Aorta (tissue), 5 donors: ENCODE measurements at regions not wholly inside any gene's neighbourhood (a gene's known extent, or its start where the extent isn't known, plus 50 kb on each side); places are given as distances from the start of the nearest gene placed in this dataset.
A peak's percentile ranks its signal among the peaks of the same experiment; 100 is the strongest.

Experiments used
- ATAC-seq: fragments of 200-7000 bp; cut with Tn5 transposase; one replicate; pipeline ENCODE4 v1.9.1; 2022; ENCODE audit warnings: moderate library complexity; ENCODE audit not compliant: low FRiP score
- DNase-seq, 2 donors: peaks; one replicate each; pipeline ENCODE4 v3.0.0-alpha.2; 2020
- H3K27ac ChIP-seq, 2 donors: one replicate each; pipeline ENCODE4 v1.5.1; 2013; ENCODE audit warnings: low read length in 2 of 2, mild to moderate bottlenecking in 2 of 2, moderate library complexity in 2 of 2, control low read depth in 1 of 2, inconsistent platforms in 1 of 2, low read depth in 1 of 2
- H3K27me3 ChIP-seq, 2 donors: one replicate each; pipeline ENCODE4 v1.6.1; 2013; ENCODE audit warnings: control low read depth in 1 of 2, low read length in 1 of 2, mild to moderate bottlenecking in 1 of 2, moderate library complexity in 1 of 2; ENCODE audit not compliant: insufficient read depth in 2 of 2, control insufficient read depth in 1 of 2
- H3K36me3 ChIP-seq, 2 donors: one replicate each; pipeline ENCODE4 v1.6.1; 2013; ENCODE audit warnings: control low read depth in 1 of 2, low read length in 1 of 2, mild to moderate bottlenecking in 1 of 2; ENCODE audit not compliant: insufficient read depth in 2 of 2, control insufficient read depth in 1 of 2
- H3K4me1 ChIP-seq, 2 donors: one replicate each; pipeline ENCODE4 v1.6.1; 2013; ENCODE audit warnings: low read length in 2 of 2, control low read depth in 1 of 2, mild to moderate bottlenecking in 1 of 2, moderate library complexity in 1 of 2; ENCODE audit not compliant: insufficient read depth in 2 of 2, control insufficient read depth in 1 of 2
- H3K4me3 ChIP-seq, 2 donors: one replicate each; pipeline ENCODE4 v1.5.1; 2013; ENCODE audit warnings: low read length in 2 of 2, control low read depth in 1 of 2, mild to moderate bottlenecking in 1 of 2
- H3K9me3 ChIP-seq: one replicate; pipeline ENCODE4 v1.6.1; 2013; ENCODE audit warnings: mild to moderate bottlenecking, low read length; ENCODE audit not compliant: control insufficient read depth
- WGBS, 2 donors: extraction: QIAGEN DNeasy Blood & Tissue Kit; methylation state at CpG; one replicate each; pipeline ENCODE4 v1.1.7; 2013; 5-methylcytosine and 5-hydroxymethylcytosine counted together
- intact Hi-C, 2 donors: fragments of 100-400 bp; cut with DNase I; formaldehyde crosslinking; loops; one replicate each; pipeline versions ENCODE4 v1.14.2 to v1.15.0; 2022
- donor health status: healthy with polysubstance abuse.
- donor health status: Bipolar disorder and iron deficiency.
- donor health status: DM: no; HTN: no; CAD: no.
- donor health status: DM: no; HTN: no; CAD: no.
- donor health status: DM: yes; HTN: yes; CAD: no.

GRCh38 chr10:104578671-104579070 is 62.4 kb upstream of the SORCS3 start:
- 82 to 83% methylated on average over 7 of the region's 7 CpGs for WGBS, 2 donors
- DNase-seq (no peak), ATAC-seq (no peak)
- H3K36me3 ChIP-seq, result no peaks in the 10 kb centered on the region
- no peaks in the 10 kb centered on the region for H3K9me3 ChIP-seq
- no peak overlapping the region for H3K27ac ChIP-seq
- no peaks in the 10 kb centered on the region for H3K4me1 ChIP-seq
- intact Hi-C loops, result no loop called here
- no peaks in the 10 kb centered on the region for H3K27me3 ChIP-seq
- no peak overlapping the region for H3K4me3 ChIP-seq

GRCh38 chr10:104579136-104579535 is 62.0 kb upstream of the SORCS3 start:
- no peak for ATAC-seq
- H3K4me3 ChIP-seq, result no peak overlapping the region
- WGBS, 2 donors, result 43% methylated on average over 6 of the region's 6 CpGs
- H3K9me3 ChIP-seq, result no peaks in the 10 kb centered on the region
- H3K27ac ChIP-seq, result no peak overlapping the region
- H3K36me3 ChIP-seq, result no peaks in the 10 kb centered on the region
- intact Hi-C loops, result no loop called here
- no peaks in the 10 kb centered on the region for H3K27me3 ChIP-seq
- no peaks in the 10 kb centered on the region for H3K4me1 ChIP-seq
- no peak for DNase-seq

- Histone ChIP-seq H3K27ac (no peak overlapping the region), H3K4me3 (no peak overlapping the region), H3K27me3 (no peaks in the 10 kb centered on the region), H3K4me1 (no peaks in the 10 kb centered on the region), H3K9me3 (no peaks in the 10 kb centered on the region), H3K36me3 (no peaks in the 10 kb centered on the region)
- intact Hi-C loops, result loop anchor here (1.0 to 2.0 kb wide), 2 partner anchors 174 kb away; no protein-coding TSS in a partner anchor
- ATAC-seq (no peak), DNase-seq (no peak)
- WGBS, 2 donors, result 65 to 67% methylated on average over 13 of the region's 13 CpGs
These were observed 60.8 kb upstream of the SORCS3 start for GRCh38 chr10:104580321-104580720.

GRCh38 chr10:104580774-104581675 is 60.1 kb upstream of the SORCS3 start:
- Histone ChIP-seq H3K4me3 (no peak overlapping the region), H3K36me3 (no peaks in the 10 kb centered on the region), H3K27ac (no peak overlapping the region), H3K4me1 (no peaks in the 10 kb centered on the region), H3K9me3 (no peaks in the 10 kb centered on the region), H3K27me3 (no peaks in the 10 kb centered on the region)
- peak; percentile 79 for ATAC-seq
- intact Hi-C loops, result loop anchor here (1.0 to 2.0 kb wide), 2 partner anchors 174 to 175 kb away; no protein-coding TSS in a partner anchor
- WGBS, 2 donors, result 40 to 41% methylated on average over 20 of the region's 20 CpGs
- peak; percentile 71 to 84 for DNase-seq

GRCh38 chr10:104581884-104582601 is 59.0 kb upstream of the SORCS3 start:
- no peaks in the 10 kb centered on the region for H3K4me1 ChIP-seq
- ATAC-seq (no peak), DNase-seq (no peak)
- no peaks in the 10 kb centered on the region for H3K36me3 ChIP-seq
- WGBS, 2 donors, result 70 to 78% methylated on average over 5 of the region's 5 CpGs
- H3K4me3 ChIP-seq, result no peak overlapping the region
- intact Hi-C loops, result loop anchor here in 1 of 2 donors (2.0 kb wide), 1 partner anchor 175 kb away; no protein-coding TSS in a partner anchor
- H3K27me3 ChIP-seq, result no peaks in the 10 kb centered on the region
- no peak overlapping the region for H3K27ac ChIP-seq
- H3K9me3 ChIP-seq, result no peaks in the 10 kb centered on the region

- Histone ChIP-seq H3K27ac (no peak overlapping the region), H3K4me1 (no peaks in the 10 kb centered on the region), H3K27me3 (no peaks in the 10 kb centered on the region), H3K36me3 (no peaks in the 10 kb centered on the region), H3K4me3 (no peak overlapping the region), H3K9me3 (no peaks in the 10 kb centered on the region)
- intact Hi-C loops, result no loop called here
- DNase-seq (no peak), ATAC-seq (no peak)
- 78 to 81% methylated on average over 4 of the region's 4 CpGs for WGBS, 2 donors
These were observed 58.5 kb upstream of the SORCS3 start for GRCh38 chr10:104582602-104582951.

GRCh38 chr10:104582966-104583365 is 58.1 kb upstream of the SORCS3 start:
- Histone ChIP-seq H3K9me3 (no peaks in the 10 kb centered on the region), H3K27ac (no peak overlapping the region), H3K4me3 (no peak overlapping the region), H3K27me3 (no peaks in the 10 kb centered on the region), H3K36me3 (no peaks in the 10 kb centered on the region), H3K4me1 (no peaks in the 10 kb centered on the region)
- 91 to 92% methylated on average over 1 of the region's 1 CpG for WGBS, 2 donors
- ATAC-seq (no peak), DNase-seq (no peak)
- intact Hi-C loops, result no loop called here

GRCh38 chr10:104584541-104584940 is 56.5 kb upstream of the SORCS3 start:
- no peaks in the 10 kb centered on the region for H3K27me3 ChIP-seq
- H3K27ac ChIP-seq, result no peak overlapping the region
- intact Hi-C loops, result no loop called here
- DNase-seq (no peak), ATAC-seq (no peak)
- H3K4me1 ChIP-seq, result no peaks in the 10 kb centered on the region
- WGBS, 2 donors, result 74 to 75% methylated on average over 7 of the region's 7 CpGs
- H3K36me3 ChIP-seq, result no peaks in the 10 kb centered on the region
- H3K9me3 ChIP-seq, result no peaks in the 10 kb centered on the region
- no peak overlapping the region for H3K4me3 ChIP-seq
